ENCODE measurements at regions not wholly inside any gene's neighbourhood (a gene's known extent, or its start where the extent isn't known, plus 50 kb on each side); places are given as distances from the start of the nearest gene placed in this dataset.

GRCh38 chr2:129722306-129723019 lies 257.0 kb upstream of the RAB6C start:
- no peaks in the 10 kb centered on the region for H4K20me1 ChIP-seq (ENCODE audit: insufficient read depth)
- POLR2A ChIA-PET = no interaction called here
- WGBS (ENCODE audit: low lambda C conversion rate) = 61% methylated on average over 12 of the region's 20 CpGs

GRCh38 chr2:129723277-129724020 lies 256.0 kb upstream of the RAB6C start:
- 14% methylated on average over 9 of the region's 13 CpGs for WGBS (ENCODE audit: low lambda C conversion rate)
- H3K27me3 ChIP-seq (ENCODE audit: insufficient read depth) = no peaks in the 10 kb centered on the region

More at GRCh38 chr2:129722306-129723019, 257.0 kb upstream of the RAB6C start:
- Histone ChIP-seq H3K4me1 (ENCODE audit: control insufficient read depth in 1 of 2, insufficient read depth in 2 of 2, low read depth in 1 of 2, low read length in 1 of 2) (no peaks in the 10 kb centered on the region), H3K27me3 (ENCODE audit: insufficient read depth) (no peaks in the 10 kb centered on the region), H2AFZ (ENCODE audit: low read depth) (no peak overlapping the region), H3F3A (replicated peaks; ENCODE audit: insufficient read depth) (no peaks in the 10 kb centered on the region), H3K9me3 (no peaks in the 10 kb centered on the region; the same call in 1 of the 2 replicates), H3K79me2 (ENCODE audit: insufficient read depth) (no peaks in the 10 kb centered on the region), H3K36me3 (replicated peaks in 1 of 2; ENCODE audit: control insufficient read depth in 1 of 2, insufficient read depth in 2 of 2, low read length in 1 of 2) (no peaks in the 10 kb centered on the region), H3K4me3 (ENCODE audit: low read depth in 2 of 2, low read length in 1 of 2) (no peak overlapping the region), H3K4me2 (no peak overlapping the region), H3K9ac (no peak overlapping the region), H3K27ac (ENCODE audit: low read depth in 2 of 2, low read length in 1 of 2) (no peak overlapping the region), H3K9me2 (no peaks in the 10 kb centered on the region)
- no peak for DNase-seq
- CTCF ChIA-PET = interaction anchor here (1.2 kb wide), 1 partner anchor 202 kb away, joined by 3 read pairs; no protein-coding TSS in a partner anchor
- no peak for TF ChIP-seq TEAD4 (IDR thresholded peaks at IDR 0.05; ENCODE audit: borderline replicate concordance, insufficient read depth)

More at GRCh38 chr2:129723277-129724020, 256.0 kb upstream of the RAB6C start:
- TF ChIP-seq NRF1 (IDR thresholded peaks at IDR 0.05; ENCODE audit: low read depth, low read length) (no peak), TAF1 (IDR thresholded peaks at IDR 0.05; ENCODE audit: borderline replicate concordance, low read depth, low read length) (no peak), TEAD4 (IDR thresholded peaks at IDR 0.05; ENCODE audit: borderline replicate concordance, insufficient read depth) (no peak), SMC3 (IDR thresholded peaks at IDR 0.05; ENCODE audit: low read depth, low read length) (no peak), MEF2A (IDR thresholded peaks at IDR 0.05; ENCODE audit: borderline replicate concordance, low read depth) (no peak), RCOR1 (IDR thresholded peaks at IDR 0.05; ENCODE audit: low read length) (no peak), YY1 (IDR thresholded peaks at IDR 0.05; ENCODE audit: low read depth) (no peak), GATA2 (CRISPR knock-in tag; IDR thresholded peaks at IDR 0.05) (no peak), POLR2AphosphoS5 (IDR thresholded peaks at IDR 0.05; ENCODE audit: low read depth, low read length) (no peak), SIN3A (IDR thresholded peaks at IDR 0.05; ENCODE audit: borderline replicate concordance, low read depth, low read length) (no peak), EP300 (IDR thresholded peaks at IDR 0.05; ENCODE audit: borderline replicate concordance in 1 of 2, low read depth in 1 of 2, low read length in 1 of 2) (no peak), CHD2 (IDR thresholded peaks at IDR 0.05; ENCODE audit: low read length, partially characterized antibody) (no peak), FOXM1 (IDR thresholded peaks at IDR 0.05; ENCODE audit: low read depth) (no peak), MAX (IDR thresholded peaks at IDR 0.05; ENCODE audit: low read depth) (no peak)
- TF ChIP-seq, protein P1, sequence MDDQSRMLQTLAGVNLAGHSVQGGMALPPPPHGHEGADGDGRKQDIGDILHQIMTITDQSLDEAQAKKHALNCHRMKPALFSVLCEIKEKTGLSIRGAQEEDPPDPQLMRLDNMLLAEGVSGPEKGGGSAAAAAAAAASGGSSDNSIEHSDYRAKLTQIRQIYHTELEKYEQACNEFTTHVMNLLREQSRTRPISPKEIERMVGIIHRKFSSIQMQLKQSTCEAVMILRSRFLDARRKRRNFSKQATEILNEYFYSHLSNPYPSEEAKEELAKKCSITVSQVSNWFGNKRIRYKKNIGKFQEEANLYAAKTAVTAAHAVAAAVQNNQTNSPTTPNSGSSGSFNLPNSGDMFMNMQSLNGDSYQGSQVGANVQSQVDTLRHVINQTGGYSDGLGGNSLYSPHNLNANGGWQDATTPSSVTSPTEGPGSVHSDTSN (IDR thresholded peaks at IDR 0.05) = no peak
- TF ChIP-seq, protein P2, sequence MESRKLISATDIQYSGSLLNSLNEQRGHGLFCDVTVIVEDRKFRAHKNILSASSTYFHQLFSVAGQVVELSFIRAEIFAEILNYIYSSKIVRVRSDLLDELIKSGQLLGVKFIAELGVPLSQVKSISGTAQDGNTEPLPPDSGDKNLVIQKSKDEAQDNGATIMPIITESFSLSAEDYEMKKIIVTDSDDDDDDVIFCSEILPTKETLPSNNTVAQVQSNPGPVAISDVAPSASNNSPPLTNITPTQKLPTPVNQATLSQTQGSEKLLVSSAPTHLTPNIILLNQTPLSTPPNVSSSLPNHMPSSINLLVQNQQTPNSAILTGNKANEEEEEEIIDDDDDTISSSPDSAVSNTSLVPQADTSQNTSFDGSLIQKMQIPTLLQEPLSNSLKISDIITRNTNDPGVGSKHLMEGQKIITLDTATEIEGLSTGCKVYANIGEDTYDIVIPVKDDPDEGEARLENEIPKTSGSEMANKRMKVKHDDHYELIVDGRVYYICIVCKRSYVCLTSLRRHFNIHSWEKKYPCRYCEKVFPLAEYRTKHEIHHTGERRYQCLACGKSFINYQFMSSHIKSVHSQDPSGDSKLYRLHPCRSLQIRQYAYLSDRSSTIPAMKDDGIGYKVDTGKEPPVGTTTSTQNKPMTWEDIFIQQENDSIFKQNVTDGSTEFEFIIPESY (IDR thresholded peaks at IDR 0.05; ENCODE audit: borderline replicate concordance, low read depth) = no peak
- Histone ChIP-seq H3K36me3 (replicated peaks in 1 of 2; ENCODE audit: control insufficient read depth in 1 of 2, insufficient read depth in 2 of 2, low read length in 1 of 2) (no peaks in the 10 kb centered on the region), H2AFZ (ENCODE audit: low read depth) (no peak overlapping the region), H3K79me2 (ENCODE audit: insufficient read depth) (no peaks in the 10 kb centered on the region), H4K20me1 (ENCODE audit: insufficient read depth) (no peaks in the 10 kb centered on the region), H3K27ac (ENCODE audit: low read depth in 2 of 2, low read length in 1 of 2) (no peak overlapping the region), H3K9me3 (no peaks in the 10 kb centered on the region; the same call in 1 of the 2 replicates), H3K4me2 (no peak overlapping the region), H3F3A (replicated peaks; ENCODE audit: insufficient read depth) (no peaks in the 10 kb centered on the region), H3K9me2 (no peaks in the 10 kb centered on the region), H3K4me3 (ENCODE audit: low read depth in 2 of 2, low read length in 1 of 2) (no peak overlapping the region), H3K4me1 (ENCODE audit: control insufficient read depth in 1 of 2, insufficient read depth in 2 of 2, low read depth in 1 of 2, low read length in 1 of 2) (no peaks in the 10 kb centered on the region), H3K9ac (no peak overlapping the region)
- CTCF ChIA-PET = interaction anchor here (1.2 kb wide), 1 partner anchor 201 kb away, joined by 3 read pairs; no protein-coding TSS in a partner anchor
- POLR2A ChIA-PET = no interaction called here
- DNase-seq = no peak

Measured in SK-N-SH (cell line).